Thymus (tissue), 11 donors: ENCODE measurements at regions not wholly inside any gene's neighbourhood (a gene's known extent, or its start where the extent isn't known, plus 50 kb on each side); places are given as distances from the start of the nearest gene placed in this dataset.
"Not testable (repeated sequence)": the region's sequence is repeated elsewhere in the genome, so short reads cannot be mapped to it uniquely, and the experiment has no call there.

Experiments used
- DNase-seq, 9 donors: peaks; one replicate each; pipeline ENCODE4 v3.0.0-alpha.2; 2013; ENCODE audit warnings: low spot score in 9 of 9, low read depth in 6 of 9, missing footprints in 1 of 9
- H3K27ac ChIP-seq, 2 donors: one replicate each; pipeline ENCODE4 v1.5.1; 2013; ENCODE audit warnings: control low read depth in 1 of 2, low read depth in 1 of 2, low read length in 1 of 2, mild to moderate bottlenecking in 1 of 2, moderate library complexity in 1 of 2
- H3K27me3 ChIP-seq, 2 donors: one replicate each; pipeline ENCODE4 v1.5.1; 2013; ENCODE audit warnings: low read length in 1 of 2; ENCODE audit not compliant: control insufficient read depth in 2 of 2, insufficient read depth in 1 of 2
- H3K36me3 ChIP-seq, 2 donors: one replicate each; pipeline ENCODE4 v1.5.1; 2013; ENCODE audit warnings: low read length in 1 of 2, mild to moderate bottlenecking in 1 of 2, moderate library complexity in 1 of 2; ENCODE audit not compliant: control insufficient read depth in 2 of 2, insufficient read depth in 2 of 2
- H3K4me1 ChIP-seq, 2 donors: one replicate each; pipeline ENCODE4 v1.5.1; 2013; ENCODE audit warnings: low read length in 2 of 2; ENCODE audit not compliant: control insufficient read depth in 2 of 2, insufficient read depth in 2 of 2
- H3K4me3 ChIP-seq, 2 donors: one replicate each; pipeline ENCODE4 v1.5.1; 2013; ENCODE audit warnings: low read length in 2 of 2, control low read depth in 1 of 2, mild to moderate bottlenecking in 1 of 2
- H3K9me3 ChIP-seq, 2 donors: one replicate each; pipeline ENCODE4 v1.5.1; 2013; ENCODE audit warnings: low read length in 1 of 2, mild to moderate bottlenecking in 1 of 2; ENCODE audit not compliant: control insufficient read depth in 2 of 2, insufficient read depth in 1 of 2
- WGBS: extraction: QIAGEN DNeasy Blood & Tissue Kit; methylation state at CpG from one replicate; pipeline ENCODE4 v1.1.7; 2013; 5-methylcytosine and 5-hydroxymethylcytosine counted together
- donor health status: healthy.

DNA sequence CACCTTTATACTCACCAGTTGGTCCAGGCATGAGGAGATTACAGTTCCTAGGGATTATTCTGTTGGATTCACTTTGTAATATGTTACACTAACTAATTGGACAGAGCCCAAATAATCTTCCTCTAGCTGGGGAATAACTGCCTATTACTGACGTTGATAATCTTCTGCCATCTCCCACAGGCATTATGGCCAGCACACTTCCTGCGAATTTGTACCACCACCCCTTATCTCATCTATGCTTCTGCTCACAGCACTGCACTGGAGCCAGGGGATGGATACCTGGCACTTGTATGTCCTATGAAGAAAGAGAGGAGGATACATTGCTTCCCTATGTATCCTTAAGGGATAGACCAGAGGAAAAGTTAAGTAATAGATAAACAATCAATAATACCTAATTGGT is 494.8 kb upstream of the MAN1A1 start:
- H3K27me3 ChIP-seq: no peaks in the 10 kb centered on the region
- DNase-seq: no peak
- H3K4me1 ChIP-seq: no peaks in the 10 kb centered on the region
- WGBS: 66% methylated on average over 2 of the region's 2 CpGs
- no peak overlapping the region for H3K27ac ChIP-seq
- no peak overlapping the region for H3K4me3 ChIP-seq
- no peaks in the 10 kb centered on the region for H3K9me3 ChIP-seq
- no peaks in the 10 kb centered on the region for H3K36me3 ChIP-seq

GRCh38 chr6:119842191-119842590 is 492.6 kb upstream of the MAN1A1 start:
- no peaks in the 10 kb centered on the region for H3K27me3 ChIP-seq
- H3K4me1 ChIP-seq: no peaks in the 10 kb centered on the region
- DNase-seq: no peak
- no peak overlapping the region for H3K4me3 ChIP-seq
- H3K9me3 ChIP-seq: no peaks in the 10 kb centered on the region
- no peak overlapping the region for H3K27ac ChIP-seq
- no peaks in the 10 kb centered on the region for H3K36me3 ChIP-seq
- WGBS: 98% methylated on average over 3 of the region's 3 CpGs

- Histone ChIP-seq H3K36me3 (no peaks in the 10 kb centered on the region), H3K27me3 (no peaks in the 10 kb centered on the region), H3K9me3 (no peaks in the 10 kb centered on the region), H3K27ac (no peak overlapping the region), H3K4me3 (no peak overlapping the region), H3K4me1 (no peaks in the 10 kb centered on the region)
- WGBS: 98% methylated on average over 2 of the region's 2 CpGs
- no peak for DNase-seq
These were observed 488.5 kb upstream of the MAN1A1 start for GRCh38 chr6:119838043-119838442.

- DNase-seq: no peak
- no peak overlapping the region for H3K27ac ChIP-seq
- no peaks in the 10 kb centered on the region for H3K36me3 ChIP-seq
- H3K27me3 ChIP-seq: no peaks in the 10 kb centered on the region
- H3K4me1 ChIP-seq: no peaks in the 10 kb centered on the region
- no peaks in the 10 kb centered on the region for H3K9me3 ChIP-seq
- no peak overlapping the region for H3K4me3 ChIP-seq
These were observed 484.9 kb upstream of the MAN1A1 start for GRCh38 chr6:119834418-119834817.

DNA sequence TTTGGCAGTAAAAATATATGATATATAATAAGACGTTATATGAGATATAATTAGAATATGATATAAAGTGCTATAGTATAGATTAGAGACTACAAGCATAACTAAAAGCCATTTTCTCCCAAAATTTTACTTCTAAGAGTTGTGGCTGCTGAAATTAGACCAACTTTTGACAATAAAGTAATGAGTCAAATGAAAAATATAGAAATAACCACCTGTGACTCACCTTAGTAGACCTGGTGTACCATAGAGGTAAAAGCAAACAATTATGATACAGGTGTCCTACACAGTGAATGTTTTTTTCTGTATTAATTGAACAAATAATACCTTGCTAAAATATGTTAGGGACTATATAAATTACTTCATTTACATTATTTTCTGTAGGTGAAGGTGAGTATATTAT is 482.9 kb upstream of the MAN1A1 start:
- WGBS: 94% methylated on average over 1 of the region's 1 CpG
- H3K27me3 ChIP-seq: no peaks in the 10 kb centered on the region
- no peak for DNase-seq
- H3K9me3 ChIP-seq: no peaks in the 10 kb centered on the region
- H3K36me3 ChIP-seq: no peaks in the 10 kb centered on the region
- H3K4me3 ChIP-seq: no peak overlapping the region
- H3K27ac ChIP-seq: no peak overlapping the region
- H3K4me1 ChIP-seq: no peaks in the 10 kb centered on the region

- H3K27ac ChIP-seq: no peak overlapping the region
- H3K9me3 ChIP-seq: no peaks in the 10 kb centered on the region
- no peaks in the 10 kb centered on the region for H3K36me3 ChIP-seq
- no peaks in the 10 kb centered on the region for H3K4me1 ChIP-seq
- WGBS: 94% methylated on average over 5 of the region's 5 CpGs
- no peak for DNase-seq
- H3K4me3 ChIP-seq: no peak overlapping the region
- no peaks in the 10 kb centered on the region for H3K27me3 ChIP-seq
These were observed 481.1 kb upstream of the MAN1A1 start for GRCh38 chr6:119830494-119831295.

GRCh38 chr6:119830069-119830468 is 480.5 kb upstream of the MAN1A1 start:
- 10% methylated on average over 1 of the region's 1 CpG for WGBS
- no peak overlapping the region for H3K4me3 ChIP-seq
- no peaks in the 10 kb centered on the region for H3K27me3 ChIP-seq
- H3K4me1 ChIP-seq: no peaks in the 10 kb centered on the region
- no peak overlapping the region for H3K27ac ChIP-seq
- H3K9me3 ChIP-seq: no peaks in the 10 kb centered on the region
- no peaks in the 10 kb centered on the region for H3K36me3 ChIP-seq
- DNase-seq: no peak

DNA sequence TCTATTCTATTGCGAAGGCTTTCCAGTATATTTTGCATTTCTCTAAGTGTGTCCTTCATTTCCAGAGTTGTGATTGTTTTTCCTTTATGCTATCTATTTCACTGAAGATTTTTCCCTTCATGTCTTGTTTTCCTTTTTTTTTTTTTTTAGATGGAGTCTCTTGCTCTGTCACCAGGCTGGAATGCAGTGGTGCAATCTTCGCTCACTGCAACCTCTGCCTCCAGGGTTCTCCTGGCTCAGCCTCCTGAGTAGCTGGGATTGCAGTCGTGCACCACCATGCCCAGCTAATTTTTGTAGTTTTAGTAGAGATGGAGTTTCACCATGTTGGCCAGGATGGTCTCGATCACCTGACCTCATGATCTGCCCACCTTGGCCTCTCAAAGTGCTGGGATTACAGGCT is 479.9 kb upstream of the MAN1A1 start:
- H3K27me3 ChIP-seq, H3K27ac ChIP-seq, H3K4me3 ChIP-seq, H3K9me3 ChIP-seq, DNase-seq, H3K4me1 ChIP-seq, H3K36me3 ChIP-seq: not testable (repeated sequence)
- WGBS: 95% methylated on average over 4 of the region's 4 CpGs

DNA sequence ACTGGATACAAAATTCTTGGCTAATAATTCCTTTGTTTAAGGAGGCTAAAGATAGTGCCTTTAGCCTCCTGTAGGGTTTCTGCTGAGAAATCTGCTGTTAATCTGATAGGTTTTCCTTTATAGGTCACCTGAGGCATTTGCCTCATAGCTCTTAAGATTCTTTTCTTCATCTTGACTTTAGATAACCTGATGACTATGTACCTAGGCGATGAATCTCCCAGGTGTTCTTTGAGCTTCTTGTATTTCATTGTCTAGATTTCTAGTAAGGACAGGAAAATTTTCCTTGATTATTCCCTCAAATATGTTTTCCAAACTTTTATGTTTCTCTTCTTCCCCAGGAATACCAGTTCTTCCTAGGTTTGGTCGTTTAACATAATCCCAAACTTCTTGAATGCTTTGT is 479.4 kb upstream of the MAN1A1 start:
- no peaks in the 10 kb centered on the region for H3K27me3 ChIP-seq
- no peaks in the 10 kb centered on the region for H3K4me1 ChIP-seq
- no peak overlapping the region for H3K4me3 ChIP-seq
- no peaks in the 10 kb centered on the region for H3K36me3 ChIP-seq
- 100% methylated on average over 2 of the region's 2 CpGs for WGBS
- no peak overlapping the region for H3K27ac ChIP-seq
- H3K9me3 ChIP-seq: no peaks in the 10 kb centered on the region
- no peak for DNase-seq
